K562 (cell line): ENCODE measurements at regions not wholly inside any gene's neighbourhood (a gene's known extent, or its start where the extent isn't known, plus 50 kb on each side); places are given as distances from the start of the nearest gene placed in this dataset.

Source experiments
- ATAC-seq: fragments of 200-7000 bp; cut with Tn5 transposase; 3 replicates; pipeline ENCODE4 v1.9.1; 2020; ENCODE audit warnings: moderate library complexity
- BruUV-seq: library from RNA; stranded (reverse); fragments of 400-500 nt; replicated peaks from 2 replicates; lab custom pipeline; 2021; lab: Mats Ljungman, UMichigan
- CTCF ChIA-PET: fragments of 300-600 bp; formaldehyde crosslinking; extraction: SDS; loops from one replicate; lab custom pipeline; 2021; ENCODE audit warnings: low intra/inter-chr PET ratio; lab: Yijun Ruan, JAX
- POLR2A ChIA-PET: fragments of 300-600, 350-650 bp; sonication (Branson Sonifier 250); formaldehyde crosslinking; extraction: SDS; loops from one replicate; lab custom pipeline; 2021; ENCODE audit warnings: antibody characterized with exemption, inconsistent platforms; lab: Yijun Ruan, JAX
- DNase-seq, 4 experiments: peaks; one replicate each; pipeline versions ENCODE4 v3.0.0 to v3.0.0-alpha.2; 2011 to 2018; ENCODE audit warnings: low spot score in 3 of 4, mixed read lengths in 3 of 4; ENCODE audit errors: extremely low read depth in 1 of 4
- FAIRE-seq: peaks from 2 replicates; lab custom pipeline; 2011; peaks lifted over from hg19 to GRCh38; lab: Jason Lieb, UNC
- H2AFZ ChIP-seq: 2 replicates; pipeline ENCODE4 v1.6.0; 2011; ENCODE audit warnings: low read depth, low read length, control low read depth, inconsistent platforms
- H3K27ac ChIP-seq: fragments of 200-600 bp; 3 replicates; pipeline ENCODE4 v1.8.0; 2011; ENCODE audit warnings: low read depth, mild to moderate bottlenecking, control low read depth, inconsistent platforms, low read length, moderate library complexity, mixed read lengths; ENCODE audit errors: extremely low read depth
- H3K27me3 ChIP-seq, 2 experiments: fragments of 300-600 bp in 1 of 2; 2 replicates in 1 of 2; 3 replicates in 1 of 2; pipeline versions ENCODE4 v1.6.0 to v1.8.0; 2011; ENCODE audit warnings: inconsistent platforms in 2 of 2, low read length in 2 of 2, mild to moderate bottlenecking in 1 of 2, mixed read lengths in 1 of 2, moderate library complexity in 1 of 2; ENCODE audit not compliant: control insufficient read depth in 2 of 2, insufficient read depth in 2 of 2
- H3K36me3 ChIP-seq: fragments of 300-600 bp; 3 replicates; pipeline ENCODE4 v1.8.0; 2011; ENCODE audit warnings: mild to moderate bottlenecking, low read length, inconsistent platforms; ENCODE audit not compliant: control insufficient read depth, insufficient read depth
- H3K4me1 ChIP-seq, 2 experiments: fragments of 200-600 bp in 1 of 2; replicated peaks in 1 of 2; 2 replicates in 1 of 2; 3 replicates in 1 of 2; pipeline versions ENCODE4 v1.5.1 to v1.8.0; 2011; ENCODE audit warnings: inconsistent platforms in 2 of 2, low read length in 2 of 2, mild to moderate bottlenecking in 1 of 2, mixed read lengths in 1 of 2, moderate library complexity in 1 of 2; ENCODE audit not compliant: control insufficient read depth in 2 of 2, insufficient read depth in 2 of 2
- H3K4me2 ChIP-seq: 2 replicates; pipeline ENCODE4 v1.6.1; 2011; ENCODE audit warnings: low read length, control low read depth, inconsistent platforms, mixed read lengths; ENCODE audit not compliant: insufficient read depth
- H3K4me3 ChIP-seq: fragments of 200-600 bp; sonication (generic), shearing (Covaris generic); 2 replicates; pipeline ENCODE4 v1.5.1; 2016; ENCODE audit warnings: control low read depth, inconsistent platforms
- H3K79me2 ChIP-seq: fragments of 200-600 bp; 3 replicates; pipeline ENCODE4 v1.8.0; 2011; ENCODE audit warnings: low read length, inconsistent platforms; ENCODE audit not compliant: control insufficient read depth, insufficient read depth
- H3K9ac ChIP-seq, 2 experiments: 2 replicates each; pipeline versions ENCODE4 v1.6.0 to v1.6.1; 2011; ENCODE audit warnings: low read depth in 2 of 2, low read length in 2 of 2, control low read depth in 1 of 2, inconsistent platforms in 1 of 2, mild to moderate bottlenecking in 1 of 2, mixed read lengths in 1 of 2; ENCODE audit not compliant: insufficient read depth in 1 of 2
- H3K9me1 ChIP-seq: one replicate; pipeline ENCODE4 v1.6.0; 2011; ENCODE audit warnings: inconsistent platforms, mild to moderate bottlenecking, low read length, moderate library complexity; ENCODE audit not compliant: control insufficient read depth, insufficient read depth
- H3K9me3 ChIP-seq: replicated peaks from 2 replicates; pipeline ENCODE4 v1.5.1; 2011; ENCODE audit warnings: low read depth, low read length, inconsistent platforms; ENCODE audit not compliant: control insufficient read depth, insufficient read depth
- H4K20me1 ChIP-seq: replicated peaks from 2 replicates; pipeline ENCODE4 v1.6.1; 2011; ENCODE audit warnings: low read length, inconsistent platforms, mixed read lengths; ENCODE audit not compliant: control insufficient read depth, insufficient read depth
- ARID2 ChIP-seq: fragments of 450-650 bp; IDR thresholded peaks from 2 replicates; pipeline ENCODE4 v1.6.1; 2017; ENCODE audit warnings: antibody characterized with exemption, mild to moderate bottlenecking
- ARNT ChIP-seq, 2 experiments: fragments of 450-650 bp; IDR thresholded peaks; 2 replicates each; pipeline ENCODE4 v1.6.1; 2016; ENCODE audit warnings: mild to moderate bottlenecking in 1 of 2
- BACH1 ChIP-seq: fragments of 200-800 bp; sonication (Bioruptor generic); IDR thresholded peaks from 2 replicates; pipeline ENCODE4 v1.6.1; 2016; ENCODE audit warnings: missing genetic modification characterization, missing compliant biosample characterization
- FOXJ2 ChIP-seq: fragments of 200-800 bp; sonication (Bioruptor generic); IDR thresholded peaks from 2 replicates; pipeline ENCODE4 v1.6.1; 2016; ENCODE audit warnings: missing genetic modification characterization, missing compliant biosample characterization
- GTF2A2 ChIP-seq: IDR thresholded peaks from 2 replicates; pipeline ENCODE4 v1.6.1; 2016; ENCODE audit warnings: mild to moderate bottlenecking, missing genetic modification characterization, missing compliant biosample characterization
- HOXB6 ChIP-seq: fragments of 250-450 bp; sonication (Bioruptor Pico); IDR thresholded peaks from 2 replicates; pipeline ENCODE4 v1.5.1; 2022; ENCODE audit warnings: mild to moderate bottlenecking, borderline replicate concordance
- MED1 ChIP-seq: sonication (generic); formaldehyde crosslinking; IDR thresholded peaks from 2 replicates; pipeline ENCODE4 v1.8.1; 2023; ENCODE audit warnings: missing genetic modification reagents, borderline replicate concordance
- TCF7 ChIP-seq: sonication (generic); IDR thresholded peaks from 2 replicates; pipeline ENCODE4 v1.6.1; 2016; ENCODE audit warnings: antibody characterized with exemption, borderline replicate concordance
- XRCC4 ChIP-seq: IDR thresholded peaks from one replicate; pipeline ENCODE4 v1.6.1; 2011; ENCODE audit not compliant: insufficient read depth, insufficient read length; ENCODE audit errors: extremely low read depth
- ZFP36 ChIP-seq: fragments of 150-350 bp; IDR thresholded peaks from 2 replicates; pipeline ENCODE4 v1.6.1; 2018; ENCODE audit warnings: low read length, low read depth; ENCODE audit not compliant: partially characterized antibody
- ZNF12 ChIP-seq: sonication (generic); formaldehyde crosslinking; IDR thresholded peaks from 2 replicates; pipeline ENCODE4 v1.4.0; 2020; ENCODE audit warnings: mild to moderate bottlenecking, missing genetic modification reagents
- ZNF140 ChIP-seq: fragments of 250-450 bp; sonication (Bioruptor Pico); IDR thresholded peaks from 2 replicates; pipeline ENCODE4 v1.8.0; 2021; ENCODE audit warnings: moderate library complexity, mild to moderate bottlenecking, inconsistent platforms
- WGBS: fragments of 100-300 bp; shearing (Covaris generic); methylation state at CpG from one replicate; pipeline ENCODE4 v1.1.6; 2016; ENCODE audit warnings: low coverage, mixed read lengths; ENCODE audit not compliant: insufficient coverage; ENCODE audit errors: missing lambda C conversion rate; 5-methylcytosine and 5-hydroxymethylcytosine counted together
- in situ Hi-C: fragments of 300-500 bp; cut with MboI; formaldehyde crosslinking; loops from 4 replicates; pipeline ENCODE4 v1.15.0; 2018; ENCODE audit warnings: inconsistent platforms, mixed read lengths
- intact Hi-C: fragments of 100-400 bp; cut with micrococcal nuclease; formaldehyde crosslinking; loops from 2 replicates; pipeline ENCODE4 v1.14.2; 2022
- TF ChIP-seq, protein P1 (sequence below): fragments of 250-450 bp; sonication (Bioruptor Pico); IDR thresholded peaks from 2 replicates; pipeline ENCODE4 v1.8.0; 2021; ENCODE audit warnings: mild to moderate bottlenecking, moderate library complexity
- TF ChIP-seq, protein P2 (sequence below): sonication (generic); formaldehyde crosslinking; IDR thresholded peaks from 2 replicates; pipeline ENCODE4 v1.8.0; 2022; ENCODE audit warnings: mild to moderate bottlenecking, low read depth, missing genetic modification reagents
- TF ChIP-seq, protein P3 (sequence below): fragments of 200-800 bp; sonication (Bioruptor generic); IDR thresholded peaks from 2 replicates; pipeline ENCODE4 v1.6.1; 2016; ENCODE audit warnings: missing genetic modification characterization, missing compliant biosample characterization

DNA sequence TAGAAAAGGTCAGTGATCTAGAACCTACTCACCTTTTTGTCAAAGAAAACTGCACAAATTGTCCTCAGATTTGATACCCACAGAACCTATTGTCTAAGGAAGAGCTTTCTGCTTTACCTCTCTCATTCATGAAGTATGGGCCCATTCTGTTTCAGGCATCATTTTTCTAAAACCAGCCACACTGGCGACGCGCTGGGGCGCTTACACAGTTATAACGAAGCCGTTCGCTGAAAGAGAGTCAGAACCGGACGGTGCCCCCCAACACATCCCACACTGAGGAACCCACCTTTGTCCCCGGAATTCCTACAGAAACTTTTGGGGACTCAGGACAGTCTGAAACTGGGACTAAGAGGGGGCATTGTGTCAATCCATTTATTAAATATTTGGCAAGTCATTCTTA lies 206.3 kb upstream of the HAAO start (continued):
- TF ChIP-seq, protein P1, sequence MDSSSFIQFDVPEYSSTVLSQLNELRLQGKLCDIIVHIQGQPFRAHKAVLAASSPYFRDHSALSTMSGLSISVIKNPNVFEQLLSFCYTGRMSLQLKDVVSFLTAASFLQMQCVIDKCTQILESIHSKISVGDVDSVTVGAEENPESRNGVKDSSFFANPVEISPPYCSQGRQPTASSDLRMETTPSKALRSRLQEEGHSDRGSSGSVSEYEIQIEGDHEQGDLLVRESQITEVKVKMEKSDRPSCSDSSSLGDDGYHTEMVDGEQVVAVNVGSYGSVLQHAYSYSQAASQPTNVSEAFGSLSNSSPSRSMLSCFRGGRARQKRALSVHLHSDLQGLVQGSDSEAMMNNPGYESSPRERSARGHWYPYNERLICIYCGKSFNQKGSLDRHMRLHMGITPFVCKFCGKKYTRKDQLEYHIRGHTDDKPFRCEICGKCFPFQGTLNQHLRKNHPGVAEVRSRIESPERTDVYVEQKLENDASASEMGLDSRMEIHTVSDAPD (CRISPR knock-in tag) = no peak
- TF ChIP-seq ZFP36 (no peak), GTF2A2 (tag) (no peak), ARID2 (no peak)
- TF ChIP-seq, protein P2, sequence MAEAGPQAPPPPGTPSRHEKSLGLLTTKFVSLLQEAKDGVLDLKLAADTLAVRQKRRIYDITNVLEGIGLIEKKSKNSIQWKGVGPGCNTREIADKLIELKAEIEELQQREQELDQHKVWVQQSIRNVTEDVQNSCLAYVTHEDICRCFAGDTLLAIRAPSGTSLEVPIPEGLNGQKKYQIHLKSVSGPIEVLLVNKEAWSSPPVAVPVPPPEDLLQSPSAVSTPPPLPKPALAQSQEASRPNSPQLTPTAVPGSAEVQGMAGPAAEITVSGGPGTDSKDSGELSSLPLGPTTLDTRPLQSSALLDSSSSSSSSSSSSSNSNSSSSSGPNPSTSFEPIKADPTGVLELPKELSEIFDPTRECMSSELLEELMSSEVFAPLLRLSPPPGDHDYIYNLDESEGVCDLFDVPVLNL (CRISPR knock-in tag) = no peak
- TF ChIP-seq, all 486 proteins: peak for 0

DNA sequence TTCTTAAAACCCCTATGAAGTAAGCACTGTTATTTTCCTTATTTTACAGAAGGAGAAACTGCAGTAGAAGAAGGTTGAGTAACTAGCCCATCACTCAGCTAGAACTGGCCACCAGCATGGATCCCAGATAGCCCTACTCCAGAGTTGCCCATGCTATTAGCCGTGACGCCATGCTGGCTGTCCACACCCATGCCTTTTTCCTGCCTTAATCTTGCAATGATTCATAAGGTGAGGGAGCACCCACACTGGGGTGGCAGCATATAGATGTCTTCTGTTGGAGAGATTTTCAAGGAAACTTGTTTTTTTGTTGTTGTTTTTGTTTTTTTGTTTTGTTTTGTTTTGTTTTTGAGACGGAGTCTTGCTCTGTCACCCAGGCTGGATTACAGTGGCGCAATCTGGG lies 204.1 kb upstream of the HAAO start:
- no peaks in the 10 kb centered on the region for H3K79me2 ChIP-seq
- H3K36me3 ChIP-seq = no peaks in the 10 kb centered on the region
- H3K4me3 ChIP-seq = no peak overlapping the region
- H3K4me2 ChIP-seq = no peak overlapping the region
- no peaks in the 10 kb centered on the region for H3K9me1 ChIP-seq
- peaks cover 0 to 10% of the 10 kb centered on the region in 2 experiments; a peak in 2 of 5 replicates for H3K4me1 ChIP-seq
- ChIA-PET POLR2A (no interaction called here), CTCF (no interaction called here)
- no peak overlapping the region for H2AFZ ChIP-seq
- no peaks in the 10 kb centered on the region for H3K27me3 ChIP-seq
- no peak overlapping the region for H3K9ac ChIP-seq
- in situ Hi-C loops (no loop called here), intact Hi-C loops (no loop called here)
- FAIRE-seq (no peak), DNase-seq (no peak), ATAC-seq (no peak)
- no peaks in the 10 kb centered on the region for H4K20me1 ChIP-seq
- peaks cover 2% of the 10 kb centered on the region; the same call in 1 of the 2 replicates for H3K9me3 ChIP-seq
- WGBS = 59% methylated on average over 4 of the region's 4 CpGs
- no TSS peak for BruUV-seq
- no peak overlapping the region for H3K27ac ChIP-seq
- TF ChIP-seq ZNF12 (no peak), XRCC4 (no peak), TCF7 (no peak), ARNT (IDR thresholded peaks at IDR 0.05) (no peak), FOXJ2 (tag) (no peak), HOXB6 (CRISPR knock-in tag) (no peak), MED1 (CRISPR knock-in tag) (no peak), GTF2A2 (tag) (no peak), BACH1 (tag) (no peak), ZNF140 (CRISPR knock-in tag) (no peak)
- TF ChIP-seq, protein P3, sequence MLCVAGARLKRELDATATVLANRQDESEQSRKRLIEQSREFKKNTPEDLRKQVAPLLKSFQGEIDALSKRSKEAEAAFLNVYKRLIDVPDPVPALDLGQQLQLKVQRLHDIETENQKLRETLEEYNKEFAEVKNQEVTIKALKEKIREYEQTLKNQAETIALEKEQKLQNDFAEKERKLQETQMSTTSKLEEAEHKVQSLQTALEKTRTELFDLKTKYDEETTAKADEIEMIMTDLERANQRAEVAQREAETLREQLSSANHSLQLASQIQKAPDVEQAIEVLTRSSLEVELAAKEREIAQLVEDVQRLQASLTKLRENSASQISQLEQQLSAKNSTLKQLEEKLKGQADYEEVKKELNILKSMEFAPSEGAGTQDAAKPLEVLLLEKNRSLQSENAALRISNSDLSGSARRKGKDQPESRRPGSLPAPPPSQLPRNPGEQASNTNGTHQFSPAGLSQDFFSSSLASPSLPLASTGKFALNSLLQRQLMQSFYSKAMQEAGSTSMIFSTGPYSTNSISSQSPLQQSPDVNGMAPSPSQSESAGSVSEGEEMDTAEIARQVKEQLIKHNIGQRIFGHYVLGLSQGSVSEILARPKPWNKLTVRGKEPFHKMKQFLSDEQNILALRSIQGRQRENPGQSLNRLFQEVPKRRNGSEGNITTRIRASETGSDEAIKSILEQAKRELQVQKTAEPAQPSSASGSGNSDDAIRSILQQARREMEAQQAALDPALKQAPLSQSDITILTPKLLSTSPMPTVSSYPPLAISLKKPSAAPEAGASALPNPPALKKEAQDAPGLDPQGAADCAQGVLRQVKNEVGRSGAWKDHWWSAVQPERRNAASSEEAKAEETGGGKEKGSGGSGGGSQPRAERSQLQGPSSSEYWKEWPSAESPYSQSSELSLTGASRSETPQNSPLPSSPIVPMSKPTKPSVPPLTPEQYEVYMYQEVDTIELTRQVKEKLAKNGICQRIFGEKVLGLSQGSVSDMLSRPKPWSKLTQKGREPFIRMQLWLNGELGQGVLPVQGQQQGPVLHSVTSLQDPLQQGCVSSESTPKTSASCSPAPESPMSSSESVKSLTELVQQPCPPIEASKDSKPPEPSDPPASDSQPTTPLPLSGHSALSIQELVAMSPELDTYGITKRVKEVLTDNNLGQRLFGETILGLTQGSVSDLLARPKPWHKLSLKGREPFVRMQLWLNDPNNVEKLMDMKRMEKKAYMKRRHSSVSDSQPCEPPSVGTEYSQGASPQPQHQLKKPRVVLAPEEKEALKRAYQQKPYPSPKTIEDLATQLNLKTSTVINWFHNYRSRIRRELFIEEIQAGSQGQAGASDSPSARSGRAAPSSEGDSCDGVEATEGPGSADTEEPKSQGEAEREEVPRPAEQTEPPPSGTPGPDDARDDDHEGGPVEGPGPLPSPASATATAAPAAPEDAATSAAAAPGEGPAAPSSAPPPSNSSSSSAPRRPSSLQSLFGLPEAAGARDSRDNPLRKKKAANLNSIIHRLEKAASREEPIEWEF (CRISPR knock-in tag) = no peak
